ENCODE measurements at regions not wholly inside any gene's neighbourhood (a gene's known extent, or its start where the extent isn't known, plus 50 kb on each side); places are given as distances from the start of the nearest gene placed in this dataset.

- ChIA-PET CTCF (ENCODE audit: partially characterized antibody) (no interaction called here), POLR2A (ENCODE audit: partially characterized antibody) (no interaction called here)
- Histone ChIP-seq H3K56ac (replicated peaks; ENCODE audit: insufficient read length, low read depth, low read length) (no peak overlapping the region), H3K79me1 (ENCODE audit: low read depth, low read length) (no peaks in the 10 kb centered on the region), H3K27ac (ENCODE audit: low read depth, low read length) (no peak overlapping the region), H3K18ac (ENCODE audit: extremely low read depth, low read length) (no peak overlapping the region), H2BK20ac (ENCODE audit: low read length) (no peak overlapping the region), H3K4me1 (replicated peaks in 1 of 4; ENCODE audit: control insufficient read depth in 3 of 4, insufficient read depth in 4 of 4, low read length in 3 of 4) (peaks cover 0 to 3% (median 1%) of the 10 kb centered on the region in 4 experiments; a peak in 1 of 7 replicates), H3K79me2 (ENCODE audit: control insufficient read depth in 1 of 2, insufficient read depth in 2 of 2, low read length in 2 of 2) (no peaks in the 10 kb centered on the region), H3K27me3 (replicated peaks in 1 of 4; ENCODE audit: control insufficient read depth in 3 of 4, extremely low read depth in 1 of 4, insufficient read depth in 3 of 4, low read length in 3 of 4) (no peaks in the 10 kb centered on the region), H3K36me3 (ENCODE audit: control insufficient read depth in 2 of 4, insufficient read depth in 4 of 4, low read length in 3 of 4) (no peaks in the 10 kb centered on the region), H4K8ac (ENCODE audit: extremely low read depth, insufficient read depth, low read length) (no peak overlapping the region), H2AFZ (ENCODE audit: low read length) (no peak overlapping the region), H3K9me3 (ENCODE audit: insufficient read depth in 2 of 2, low read depth in 1 of 2, low read length in 1 of 2) (no peaks in the 10 kb centered on the region), H2BK5ac (ENCODE audit: low read depth, low read length) (no peak overlapping the region), H2BK15ac (ENCODE audit: low read length) (no peak overlapping the region), H3K9ac (replicated peaks in 1 of 4; ENCODE audit: extremely low read depth in 1 of 4, low read depth in 3 of 4, low read length in 3 of 4) (no peak overlapping the region), H3K23ac (ENCODE audit: insufficient read length) (no peak overlapping the region), H4K91ac (replicated peaks; ENCODE audit: insufficient read length, low read length) (no peak overlapping the region), H4K5ac (ENCODE audit: insufficient read length, low read depth, low read length) (no peak overlapping the region), H3K4me3 (ENCODE audit: extremely low read depth in 1 of 4, insufficient read depth in 2 of 4, low read depth in 3 of 4, low read length in 4 of 4) (no peak overlapping the region), H3K4me2 (ENCODE audit: insufficient read depth in 1 of 2, low read depth in 2 of 2, low read length in 2 of 2) (no peak overlapping the region), H2BK12ac (ENCODE audit: low read depth, low read length) (no peak overlapping the region), H3K23me2 (ENCODE audit: low read depth, low read length) (no peaks in the 10 kb centered on the region; the same call in 1 of the 2 replicates), H2BK120ac (replicated peaks; ENCODE audit: low read depth, low read length) (no peak overlapping the region), H3K14ac (ENCODE audit: insufficient read length) (no peak overlapping the region), H4K20me1 (replicated peaks in 1 of 2; ENCODE audit: control insufficient read depth in 1 of 2, insufficient read depth in 2 of 2, low read length in 2 of 2) (no peaks in the 10 kb centered on the region), H2AK5ac (ENCODE audit: low read depth, low read length) (no peak overlapping the region), H3K4ac (replicated peaks; ENCODE audit: insufficient read length, low read depth, low read length) (no peak overlapping the region)
- 78% methylated on average over 2 of the region's 2 CpGs; no CpG with 5 or more reads in 1 of the 2 experiments for WGBS, 2 experiments (ENCODE audit: extremely low coverage in 1 of 2, insufficient coverage in 1 of 2, insufficient read length in 1 of 2, insufficient replicate concordance in 2 of 2, low coverage in 1 of 2, low lambda C conversion rate in 2 of 2, missing lambda C conversion rate in 1 of 2)
- FAIRE-seq, result no peak
- TF ChIP-seq ASH2L (IDR thresholded peaks at IDR 0.05; ENCODE audit: low read length) (no peak), POLR2A (IDR thresholded peaks at IDR 0.05; ENCODE audit: control extremely low read depth in 1 of 2, low read depth in 2 of 2, low read length in 2 of 2) (no peak), ATF2 (IDR thresholded peaks at IDR 0.05; ENCODE audit: low read length) (no peak)
- no peak for DNase-seq (ENCODE audit: low read depth in 1 of 2, low spot score in 2 of 2)
These were observed 124.6 kb upstream of the FRMD6 start for GRCh38 chr14:51527073-51527472.

All from H1 (cell line).